ENCODE measurements at regions not wholly inside any gene's neighbourhood (a gene's known extent, or its start where the extent isn't known, plus 50 kb on each side); places are given as distances from the start of the nearest gene placed in this dataset.
"Not testable (repeated sequence)": the region's sequence is repeated elsewhere in the genome, so short reads cannot be mapped to it uniquely, and the experiment has no call there.

GRCh38 chr3:124144035-124144814 is 152.3 kb upstream of the ROPN1 start:
- TF ChIP-seq CTCF (IDR thresholded peaks at IDR 0.05; ENCODE audit: low read depth, low read length), result no peak
- H3K4me3 ChIP-seq (ENCODE audit: low read depth, low read length), result no peak overlapping the region

DNA sequence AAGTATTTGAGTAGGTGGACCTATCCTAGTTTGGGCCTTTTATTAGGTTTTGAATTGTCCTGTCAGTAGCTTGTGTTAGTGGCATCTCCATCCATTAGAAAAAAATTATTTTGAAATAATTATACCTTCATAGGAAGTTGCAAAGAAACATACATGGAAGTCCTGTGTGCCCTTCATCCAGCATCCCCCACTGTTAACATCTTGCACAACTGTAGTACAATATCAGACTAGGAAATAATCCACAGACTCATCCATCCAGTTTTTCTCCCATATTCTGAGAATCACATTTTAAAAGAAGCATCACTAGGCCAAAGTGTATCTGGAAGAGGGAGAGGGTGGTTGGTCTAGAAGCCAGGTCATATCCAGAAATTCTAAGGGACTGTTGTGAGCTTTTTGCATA is 155.5 kb upstream of the ROPN1 start:
- H3K4me3 ChIP-seq (ENCODE audit: low read depth, low read length), result no peak overlapping the region
- TF ChIP-seq CTCF (IDR thresholded peaks at IDR 0.05; ENCODE audit: low read depth, low read length), result no peak

GRCh38 chr3:124147946-124148345 is 156.0 kb upstream of the ROPN1 start:
- no peak for TF ChIP-seq CTCF (IDR thresholded peaks at IDR 0.05; ENCODE audit: low read depth, low read length)

GRCh38 chr3:124149081-124149480 is 157.2 kb upstream of the ROPN1 start:
- no peak for TF ChIP-seq CTCF (IDR thresholded peaks at IDR 0.05; ENCODE audit: low read depth, low read length)
- H3K4me3 ChIP-seq (ENCODE audit: low read depth, low read length), result no peak overlapping the region

More at GRCh38 chr3:124147946-124148345, 156.0 kb upstream of the ROPN1 start:
- H3K4me3 ChIP-seq (ENCODE audit: low read depth, low read length), result no peak overlapping the region

DNA sequence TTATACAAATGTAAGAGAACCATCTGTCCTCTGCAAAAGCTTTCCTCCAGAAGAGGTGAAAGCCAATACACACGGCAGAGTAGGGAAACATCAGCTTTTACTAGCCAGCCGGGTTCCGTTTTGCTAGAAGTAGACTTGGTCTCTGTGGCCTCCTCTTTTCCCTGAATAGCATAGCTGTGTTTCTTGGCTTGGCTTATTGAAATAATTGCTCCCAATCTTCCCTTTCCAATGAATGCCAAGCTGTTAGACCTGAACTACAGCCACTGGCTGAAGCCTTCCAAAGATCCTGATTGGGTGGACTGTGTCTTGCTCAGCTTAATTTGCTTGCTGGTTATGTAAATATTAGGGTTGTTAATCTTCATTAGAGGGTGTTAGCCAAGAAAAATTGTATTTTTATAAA is 157.8 kb upstream of the ROPN1 start:
- TF ChIP-seq CTCF (IDR thresholded peaks at IDR 0.05; ENCODE audit: low read depth, low read length), result no peak
- no peak overlapping the region for H3K4me3 ChIP-seq (ENCODE audit: low read depth, low read length)

GRCh38 chr3:124152891-124153290 is 161.0 kb upstream of the ROPN1 start:
- not testable (repeated sequence) for H3K4me3 ChIP-seq (ENCODE audit: low read depth, low read length)

DNA sequence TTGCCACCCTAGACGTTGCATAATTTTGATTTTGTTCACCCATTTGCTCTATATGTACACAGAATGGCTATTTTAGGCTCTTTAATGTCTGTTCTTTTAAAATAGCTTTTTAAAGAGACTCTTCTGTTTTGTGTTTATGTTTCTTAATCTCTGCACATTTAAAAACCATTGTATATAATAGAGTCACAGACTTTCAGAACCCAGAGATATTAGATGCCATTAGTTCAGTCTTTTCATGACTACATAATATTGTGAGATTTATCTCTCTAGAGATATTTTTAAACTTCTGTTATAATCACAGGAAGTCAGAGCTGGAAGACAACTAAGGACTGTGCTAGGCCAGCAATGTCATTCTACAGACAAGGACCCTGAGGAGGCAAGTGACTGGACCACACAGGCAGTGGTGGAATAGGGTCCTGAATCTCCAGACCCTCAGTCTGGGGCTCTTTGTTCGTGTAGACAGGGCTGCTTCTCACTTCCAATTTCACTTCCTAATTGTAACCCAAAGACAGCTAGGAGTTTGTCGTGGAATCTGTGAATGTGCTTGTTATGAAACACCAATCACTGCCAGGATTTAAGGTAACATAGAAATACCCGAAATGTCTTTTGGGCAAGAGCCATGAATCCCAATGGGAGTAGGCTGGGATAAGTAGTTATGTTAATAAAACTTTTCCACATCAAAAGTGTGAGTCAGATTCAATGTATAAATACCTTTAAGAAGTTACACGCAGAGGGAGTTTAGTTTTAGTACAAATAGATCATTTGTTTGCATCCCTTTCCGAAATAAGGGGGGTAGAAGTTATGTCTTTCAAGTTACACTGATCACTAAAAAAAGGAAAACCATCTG is 165.2 kb upstream of the ROPN1 start:
- TF ChIP-seq CTCF (IDR thresholded peaks at IDR 0.05; ENCODE audit: low read depth, low read length), result no peak
- no peak overlapping the region for H3K4me3 ChIP-seq (ENCODE audit: low read depth, low read length)
